ENCODE measurements at regions not wholly inside any gene's neighbourhood (a gene's known extent, or its start where the extent isn't known, plus 50 kb on each side); places are given as distances from the start of the nearest gene placed in this dataset.
"Not testable (repeated sequence)": the region's sequence is repeated elsewhere in the genome, so short reads cannot be mapped to it uniquely, and the experiment has no call there.

DNA sequence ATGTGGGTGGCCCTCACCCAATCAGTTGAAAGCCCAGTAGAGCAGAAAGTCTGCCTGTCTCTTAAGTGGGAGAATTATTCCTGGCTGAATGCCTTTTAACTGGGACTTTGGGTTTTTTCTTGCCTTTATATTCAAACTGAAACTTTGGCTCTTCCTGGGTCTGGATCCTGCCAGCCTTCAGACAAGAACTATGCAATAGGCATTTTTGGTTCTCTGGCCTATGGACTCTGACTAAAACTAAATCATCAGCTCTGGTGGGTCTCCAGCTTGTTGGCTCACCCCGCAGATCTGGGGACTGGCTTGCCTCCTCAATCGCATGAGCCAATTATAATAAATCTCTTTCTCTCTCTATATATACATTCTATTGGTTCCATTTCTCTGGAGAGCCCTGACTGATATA, 173.0 kb upstream of the IGF1 start:
- DNase-seq = no peak

DNA sequence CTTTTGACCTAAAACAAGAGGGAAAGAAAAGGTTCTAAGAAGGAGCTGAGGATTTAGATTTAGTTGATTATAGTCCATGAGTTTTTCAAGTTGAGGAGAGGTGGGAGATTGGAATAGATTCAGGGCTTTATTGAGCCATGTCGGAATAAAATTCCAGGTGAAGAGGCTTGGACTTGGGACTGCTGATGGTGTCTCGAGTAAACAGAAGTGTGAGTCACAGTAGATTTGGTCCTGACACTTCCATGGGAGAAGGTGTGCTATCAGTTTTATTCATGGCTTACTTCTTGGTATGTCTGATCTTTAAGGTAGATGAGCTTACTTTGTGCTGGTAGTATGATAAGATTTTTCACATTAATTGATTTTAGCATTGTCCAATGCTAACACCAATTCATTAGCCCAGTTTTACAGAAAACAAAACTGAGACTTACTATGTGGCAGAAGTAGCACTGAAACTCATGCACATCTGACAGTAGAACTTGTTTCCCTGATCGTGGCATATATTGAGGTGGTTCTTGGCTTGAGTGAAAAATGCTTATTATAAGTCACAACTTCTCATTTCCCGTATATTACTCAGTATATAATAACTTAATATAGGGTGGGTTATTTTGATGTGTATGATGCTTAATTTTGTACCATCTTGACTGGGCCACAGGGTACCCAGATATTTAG, 172.4 kb upstream of the IGF1 start:
- DNase-seq = no peak

DNA sequence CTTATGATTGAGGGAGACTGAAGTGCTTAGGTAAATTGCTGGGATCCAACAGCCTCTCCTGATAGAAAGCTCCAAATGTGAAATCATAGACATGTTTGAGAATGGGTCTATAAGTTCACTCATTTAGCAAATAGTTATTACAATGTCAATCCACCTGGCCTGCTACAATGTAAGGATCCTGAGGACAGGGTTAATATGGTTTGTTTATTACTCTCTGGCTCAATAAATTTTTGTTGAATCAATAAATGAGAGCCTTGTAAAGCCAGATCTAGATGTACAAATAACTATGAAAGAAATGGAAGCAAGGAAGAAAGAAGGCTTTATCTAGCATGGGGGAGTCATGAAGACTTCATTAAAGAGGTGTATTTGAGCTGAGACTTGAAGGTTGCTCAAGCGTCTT, 165.6 kb upstream of the IGF1 start:
- no peak for DNase-seq

DNA sequence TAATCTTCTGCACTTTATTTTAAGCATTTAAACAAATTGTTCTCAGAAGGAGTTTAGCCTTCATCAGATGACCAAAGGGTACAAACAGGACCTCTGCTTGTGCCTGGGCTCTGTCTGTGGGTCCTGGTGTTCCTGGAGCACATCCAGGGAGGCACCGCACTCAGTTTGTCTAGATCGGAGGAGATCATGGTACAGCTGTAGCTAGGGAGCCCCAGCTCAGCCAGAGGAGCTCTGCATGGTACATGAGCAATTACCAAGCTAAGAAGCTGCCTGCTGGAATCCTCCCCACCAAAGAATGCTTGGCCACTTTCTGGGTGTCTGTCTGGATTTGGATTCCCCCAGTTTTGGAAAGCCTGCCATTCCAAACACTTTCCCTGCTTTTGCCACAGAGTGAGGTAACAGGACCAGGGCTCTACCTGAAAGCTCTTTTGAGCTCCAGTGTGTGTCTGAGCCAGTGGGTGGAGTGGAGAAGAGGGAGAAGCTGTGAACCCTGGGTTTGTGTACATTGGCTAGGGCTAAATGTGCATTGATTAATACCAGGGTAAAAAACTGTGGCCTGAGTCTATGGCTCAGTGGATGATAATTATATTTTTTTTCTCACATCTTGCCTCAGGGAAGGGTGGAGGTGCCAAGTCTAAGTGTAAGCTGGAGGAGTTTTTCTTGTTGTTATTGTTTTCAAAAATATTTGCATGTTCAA, 163.7 kb upstream of the IGF1 start:
- no peak for DNase-seq

DNA sequence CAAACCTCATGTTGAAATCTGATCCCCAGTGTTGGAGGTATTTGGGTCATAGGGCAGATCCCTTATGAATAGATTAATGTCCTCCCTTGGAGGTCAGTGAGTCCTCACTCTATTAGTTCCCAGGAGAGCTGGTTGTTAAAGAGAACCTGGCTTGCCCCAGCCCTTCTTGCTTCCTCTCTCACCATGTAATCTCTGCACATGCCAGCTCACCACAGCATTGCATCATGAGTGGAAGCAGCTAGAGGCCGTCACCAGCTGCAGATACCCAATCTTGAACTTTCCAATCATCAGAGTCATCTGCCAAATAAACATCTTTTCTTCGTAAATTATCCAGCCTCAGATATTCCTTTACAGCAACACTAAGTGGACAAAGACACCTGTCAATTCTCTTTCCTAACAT, 161.8 kb upstream of the IGF1 start:
- no peak for DNase-seq

DNA sequence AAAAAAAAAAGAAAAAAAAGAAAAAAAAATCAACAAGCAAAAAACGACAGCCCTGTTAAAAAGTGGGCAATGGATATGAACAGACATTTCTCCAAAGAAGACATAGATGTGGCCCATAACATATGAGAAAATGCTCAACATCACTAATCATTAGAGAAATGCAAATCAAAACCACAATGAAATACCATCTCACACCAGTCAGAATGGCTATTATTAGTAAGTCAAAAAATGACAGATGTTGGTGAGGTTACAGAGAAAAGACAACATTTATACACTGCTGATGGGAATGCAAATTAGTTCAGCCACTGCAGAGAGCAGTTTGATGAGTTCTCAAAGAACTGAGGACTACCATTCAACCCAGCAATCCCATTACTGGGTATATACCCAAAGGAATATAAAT, 160.3 kb upstream of the IGF1 start:
- not testable (repeated sequence) for DNase-seq

DNA sequence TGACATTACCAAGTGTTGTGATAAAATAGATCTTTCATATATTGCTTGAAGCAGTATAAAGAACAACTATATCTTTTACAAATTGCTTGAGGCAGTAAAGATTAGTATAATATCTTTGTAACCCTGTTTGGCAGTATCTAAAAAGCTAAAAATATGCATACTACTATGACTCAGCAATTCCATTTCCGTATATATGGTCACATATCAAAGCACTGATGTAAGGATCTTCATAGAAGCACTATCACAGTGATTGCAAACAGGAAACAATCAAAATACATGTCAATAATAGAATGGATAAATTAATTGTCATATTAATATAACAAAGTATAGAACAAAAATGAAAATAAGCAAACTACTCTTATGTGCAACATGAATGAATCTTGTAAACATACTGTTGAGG, 158.4 kb upstream of the IGF1 start:
- DNase-seq = no peak

DNA sequence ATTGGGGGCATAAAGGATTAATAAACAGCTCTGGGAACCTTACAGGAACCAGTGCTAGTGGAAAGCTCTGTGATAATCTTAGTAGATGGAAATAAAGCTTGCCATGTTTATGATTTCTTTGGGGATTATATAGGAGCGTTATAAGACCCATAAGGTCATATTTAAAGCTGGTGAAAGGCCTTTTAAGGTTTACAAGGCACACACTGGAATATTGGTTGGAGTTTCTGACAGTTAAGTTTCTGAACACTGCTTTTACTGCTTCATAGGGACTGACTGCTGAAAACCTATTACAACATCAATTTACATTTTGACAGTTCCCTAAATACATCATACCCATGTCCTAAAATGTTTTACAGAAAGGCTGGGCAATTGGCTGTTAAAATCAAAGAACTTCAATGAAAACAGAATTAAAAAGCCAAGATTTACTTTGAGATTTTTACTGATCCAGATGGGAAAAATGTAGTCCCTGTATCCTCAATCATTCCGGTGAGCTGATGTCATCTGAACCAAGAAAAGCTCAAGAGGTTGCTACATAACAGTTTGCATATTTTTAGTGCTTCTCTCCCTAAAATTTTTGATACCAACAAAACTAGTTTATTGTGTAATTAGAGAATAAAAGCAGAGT, 153.7 kb upstream of the IGF1 start:
- no peak for DNase-seq

DNA sequence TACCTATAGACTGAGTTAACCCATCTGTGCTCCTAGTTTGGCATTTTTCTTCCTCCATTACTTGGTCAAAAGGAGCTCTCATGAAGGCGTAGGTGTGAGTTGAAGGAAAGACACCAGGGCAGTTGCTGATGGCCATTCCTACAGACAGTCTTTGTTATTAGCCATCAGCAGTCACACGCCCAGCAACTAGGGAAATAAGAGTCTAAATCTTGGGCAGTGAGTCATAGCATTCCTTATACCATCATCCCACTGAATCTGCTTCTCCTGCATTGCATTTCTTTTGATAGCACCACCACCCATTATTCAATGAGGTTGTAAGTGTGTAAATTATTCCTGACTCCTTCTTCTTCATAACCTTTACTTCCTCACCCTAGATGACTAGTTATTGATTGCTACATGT, 150.9 kb upstream of the IGF1 start:
- DNase-seq = no peak

DNA sequence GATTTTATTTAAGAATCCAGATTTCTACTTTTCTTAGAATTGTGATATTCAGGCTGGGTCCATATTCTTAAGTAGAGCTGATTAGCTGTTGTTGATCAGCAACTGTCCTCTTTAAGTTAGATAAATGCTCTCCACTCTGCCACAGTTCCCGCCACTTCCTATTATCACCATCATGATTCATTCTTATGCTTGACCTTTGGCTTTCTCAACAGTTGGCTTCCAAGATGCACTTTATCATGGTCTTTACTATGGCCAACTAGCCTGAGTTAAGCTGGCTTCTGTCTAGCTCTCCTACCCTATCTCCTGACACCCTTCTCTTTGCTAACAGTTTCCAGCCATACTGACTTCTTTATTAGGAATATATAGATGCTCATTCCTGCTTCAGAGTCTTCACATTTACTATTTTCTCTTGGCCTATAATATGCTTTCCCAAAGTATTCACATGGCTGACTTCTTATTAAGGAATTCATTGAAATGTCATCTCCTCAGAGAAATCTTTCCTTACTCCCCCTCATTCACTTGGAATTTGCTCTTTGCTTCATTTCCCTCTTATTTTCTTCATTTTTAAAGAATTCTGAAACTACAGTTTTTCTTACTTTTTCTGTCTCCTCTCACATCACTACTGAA, 149.0 kb upstream of the IGF1 start:
- DNase-seq = no peak

DNA sequence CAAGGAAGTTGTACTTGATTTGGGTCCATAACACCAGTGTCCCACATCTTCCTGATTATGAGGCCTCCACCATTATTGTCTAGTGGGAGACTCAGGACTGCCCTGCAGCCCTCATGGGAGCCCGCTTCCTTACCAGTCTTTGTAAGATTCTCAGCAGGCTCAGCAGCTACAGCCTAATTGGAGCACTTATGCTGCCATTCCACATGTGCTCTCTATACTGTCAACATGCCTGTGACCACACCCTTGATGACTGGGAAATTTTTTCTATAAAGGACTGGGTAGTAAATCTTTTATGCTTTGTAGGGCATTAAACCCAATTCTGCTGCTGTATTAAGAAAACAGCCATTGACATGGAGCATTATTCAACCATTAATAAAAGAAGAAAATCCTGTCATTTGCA, 145.5 kb upstream of the IGF1 start:
- DNase-seq = no peak

DNA sequence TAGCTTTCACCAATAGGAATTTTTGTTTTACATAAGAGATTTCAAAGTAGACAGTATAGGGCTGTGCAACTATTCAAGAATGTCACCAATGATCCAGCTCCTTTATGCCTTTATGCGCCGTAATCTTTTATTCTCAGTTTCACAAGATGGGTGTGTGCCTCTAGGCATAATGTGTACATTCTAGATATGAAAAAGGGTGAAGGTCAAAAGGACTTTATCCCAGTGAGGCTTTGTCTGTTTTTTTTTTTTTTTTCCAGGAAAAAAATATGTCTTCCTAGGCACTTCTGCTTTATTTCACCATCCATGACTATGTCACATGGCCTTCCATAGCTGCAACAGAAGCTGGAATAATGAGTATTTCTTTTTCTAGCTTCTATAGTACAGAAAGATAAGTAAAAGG, 142.3 kb upstream of the IGF1 start:
- DNase-seq = no peak

DNA sequence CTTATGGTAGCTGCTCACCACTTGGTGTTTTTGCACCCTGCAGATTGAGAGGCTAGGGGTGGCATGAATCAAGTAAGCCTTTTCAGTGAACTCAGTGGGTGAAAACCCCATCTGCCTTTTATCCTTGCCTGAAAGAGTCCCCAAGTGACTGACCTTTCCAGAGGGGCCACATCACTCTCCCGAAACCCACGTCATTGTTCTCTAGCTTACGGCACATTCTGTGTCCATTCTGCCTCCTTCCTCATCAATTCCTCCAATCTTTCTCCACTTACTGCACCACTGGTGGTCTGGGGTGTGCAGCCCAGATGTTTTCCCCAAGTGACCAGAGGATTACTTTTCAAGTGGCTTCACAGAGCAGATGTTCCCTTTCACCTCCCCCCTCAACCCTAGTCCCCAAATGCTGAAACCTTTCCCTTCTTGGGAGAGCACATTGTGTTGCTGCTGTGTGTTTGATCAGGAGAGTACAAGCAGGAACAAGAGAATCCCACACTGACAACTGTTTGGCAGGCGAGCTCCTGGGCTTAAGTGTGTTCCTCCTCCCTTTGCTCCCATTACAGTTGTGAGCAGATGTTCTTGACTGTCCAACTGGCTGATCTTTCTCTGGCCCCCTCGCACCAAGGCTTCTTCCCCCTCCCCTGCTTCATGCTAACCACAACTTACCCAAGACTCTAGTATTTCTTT, 138.0 kb upstream of the IGF1 start:
- no peak for DNase-seq

DNA sequence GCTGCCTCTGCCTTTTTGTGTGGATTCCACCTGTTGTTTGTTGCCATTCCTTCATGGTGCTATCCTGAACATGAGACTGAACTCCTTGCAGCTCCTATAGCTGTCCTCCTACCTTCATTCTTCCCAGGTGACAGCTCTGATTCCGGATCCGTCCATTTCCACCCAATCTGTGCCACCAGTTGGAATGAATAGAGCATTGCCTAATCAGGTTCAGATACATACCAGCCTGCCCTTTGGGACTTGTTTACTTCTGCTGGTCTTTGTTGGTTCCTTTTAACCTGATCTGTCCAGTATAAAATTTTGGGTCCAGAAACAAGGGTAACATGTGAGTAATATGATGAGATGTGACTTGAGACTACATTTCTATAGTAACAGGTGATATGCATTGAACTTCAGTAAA, 136.3 kb upstream of the IGF1 start:
- DNase-seq = no peak

DNA sequence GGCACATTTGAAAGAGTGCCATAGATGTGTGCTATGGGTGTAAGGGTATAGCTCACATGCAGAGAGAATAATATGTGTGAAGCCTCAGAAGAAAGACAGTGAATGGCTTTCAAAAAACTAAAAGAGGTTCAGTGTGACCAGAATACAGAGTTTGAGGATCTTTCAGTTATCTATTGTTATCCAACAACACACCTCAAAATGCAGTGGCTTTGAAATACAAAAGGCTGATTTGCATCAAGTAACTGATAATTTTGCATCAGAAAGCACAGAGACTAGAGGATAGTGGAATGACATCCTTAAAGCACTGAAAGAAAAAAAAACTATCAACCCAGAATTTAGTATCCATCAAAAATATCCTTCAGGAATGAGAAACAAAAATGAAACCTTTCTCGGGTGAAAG, 131.6 kb upstream of the IGF1 start:
- DNase-seq = no peak

DNA sequence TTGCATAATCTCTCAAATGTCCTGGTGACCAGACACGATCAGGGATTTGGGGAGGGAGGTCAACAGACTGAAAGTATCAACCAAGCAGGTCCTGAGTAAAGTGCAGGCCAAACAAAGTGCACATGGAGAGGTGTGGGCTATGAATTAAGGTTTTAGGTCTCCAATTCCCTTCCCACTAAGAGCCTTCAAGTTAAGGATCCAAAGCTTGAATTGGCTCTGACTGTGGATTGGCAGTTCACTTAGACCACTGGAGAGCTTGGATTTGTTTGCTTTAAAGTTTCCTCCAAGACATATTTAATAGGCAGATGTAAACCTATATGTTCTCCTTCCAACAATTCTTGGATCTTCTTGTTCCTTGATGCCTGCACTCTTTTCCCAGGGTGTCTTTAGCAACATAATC, 129.6 kb upstream of the IGF1 start:
- no peak for DNase-seq

DNA sequence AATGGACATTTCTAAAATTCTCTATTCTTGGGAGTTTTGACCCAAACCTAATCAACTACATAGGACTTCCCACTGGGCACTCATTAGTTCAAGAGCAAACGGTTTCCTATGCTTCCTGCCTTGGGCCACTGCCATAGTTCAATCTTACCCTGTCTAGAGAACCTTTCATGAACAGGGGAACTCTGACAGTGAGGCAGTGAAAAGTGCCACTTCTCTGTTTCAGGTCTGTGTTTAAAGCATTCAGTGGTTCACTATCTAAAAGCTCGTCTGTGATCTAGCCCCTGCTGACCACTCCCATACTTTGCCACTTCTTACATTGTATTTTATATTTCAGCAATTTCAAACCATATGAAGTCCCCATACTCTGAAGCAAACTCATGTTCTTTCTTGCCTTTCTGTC, 122.7 kb upstream of the IGF1 start:
- no peak for DNase-seq

DNA sequence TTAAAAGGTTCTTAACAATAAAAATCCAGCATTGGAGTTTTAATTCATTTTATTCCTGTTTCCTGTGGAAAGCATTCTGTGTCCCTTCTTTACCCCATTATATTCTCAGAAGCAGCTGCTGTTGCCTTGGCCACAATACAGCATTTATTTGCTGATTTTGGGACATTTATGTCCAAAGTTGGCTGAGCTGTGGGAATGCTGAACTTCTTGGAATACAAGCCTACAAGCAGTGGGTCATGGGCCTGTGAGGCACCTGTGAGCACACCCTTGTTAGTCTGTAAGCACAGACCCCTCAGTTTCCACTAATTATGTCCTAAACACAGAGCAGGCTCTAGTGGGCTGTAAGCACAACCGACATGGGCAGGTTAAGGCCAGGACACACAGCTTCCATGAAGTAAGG, 122.2 kb upstream of the IGF1 start:
- no peak for DNase-seq

DNA sequence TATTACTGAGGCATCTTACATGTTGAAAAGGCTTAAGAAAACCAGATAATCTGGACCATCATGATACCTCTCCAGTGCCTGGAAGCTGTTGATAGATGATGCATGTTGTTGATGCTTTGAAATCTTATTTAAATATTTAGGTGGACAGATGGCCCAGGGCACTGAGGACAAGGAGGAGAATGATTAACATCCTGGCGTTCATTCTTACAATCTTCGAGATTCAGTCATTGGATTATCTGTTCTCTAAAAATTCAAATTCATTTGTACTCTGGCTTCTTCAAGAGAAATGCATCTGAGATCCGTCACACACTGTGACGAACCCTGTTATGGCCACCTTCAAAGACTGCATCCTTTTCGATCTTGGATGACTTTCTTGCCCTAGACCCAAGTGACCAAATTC, 121.3 kb upstream of the IGF1 start:
- DNase-seq = no peak

DNA sequence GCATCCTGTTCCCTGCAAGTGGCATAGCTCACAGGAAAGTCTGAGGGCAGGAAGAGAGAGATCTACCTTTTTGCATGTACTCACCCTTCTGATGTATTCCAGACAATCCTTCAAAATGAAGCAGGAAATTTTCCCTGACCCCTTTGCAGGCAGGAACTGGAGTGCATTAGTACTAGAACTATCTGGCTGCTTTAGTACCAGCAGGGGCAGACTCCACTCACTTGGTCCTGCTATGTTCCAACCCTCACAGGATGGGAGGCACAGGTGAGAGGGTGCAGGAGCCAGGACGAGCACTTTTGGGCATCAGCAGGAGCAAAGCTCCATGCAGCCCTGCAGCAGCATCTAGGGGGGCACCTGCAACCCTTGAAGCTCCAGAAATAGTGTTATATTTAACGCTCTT, 116.3 kb upstream of the IGF1 start:
- no peak for DNase-seq

DNA sequence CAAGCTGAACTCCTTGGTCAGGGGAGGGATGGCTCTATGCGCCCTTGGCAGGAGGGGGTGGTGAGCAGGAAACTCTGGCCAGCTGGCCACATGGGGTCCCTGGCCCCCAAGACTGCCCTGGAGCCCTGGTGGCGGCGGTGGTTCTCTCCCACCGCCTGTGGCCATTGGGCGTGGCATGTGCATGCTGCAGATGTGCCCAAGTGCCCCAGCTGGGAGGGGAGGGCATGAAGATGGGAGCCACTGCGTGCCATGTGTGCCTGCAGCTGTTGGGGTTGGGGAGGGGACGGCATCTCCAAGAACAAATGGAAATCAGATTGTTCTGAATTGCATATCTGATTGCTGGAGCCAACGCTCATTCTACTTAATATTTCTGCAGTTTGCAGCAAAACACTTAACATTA, 115.7 kb upstream of the IGF1 start:
- no peak for DNase-seq

DNA sequence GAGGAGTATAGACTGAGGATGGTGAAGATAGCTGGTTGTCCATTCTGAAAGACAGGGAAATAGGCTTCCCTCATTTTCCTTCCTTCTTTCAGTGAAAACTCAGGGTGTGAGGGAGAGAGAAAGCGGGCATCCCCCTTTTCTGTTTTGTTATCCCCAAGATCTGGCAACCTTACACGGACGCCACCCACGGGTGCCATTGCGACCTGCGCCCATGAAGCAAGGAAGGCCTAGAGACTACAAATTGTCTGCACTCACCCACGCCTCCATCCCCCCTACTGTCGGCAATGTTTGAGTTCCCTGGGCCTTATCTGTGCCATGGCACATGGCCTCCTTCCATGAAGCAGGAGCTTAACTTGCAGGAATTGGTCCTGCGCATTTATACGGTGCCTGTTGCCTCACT, 115.0 kb upstream of the IGF1 start:
- DNase-seq = no peak

DNA sequence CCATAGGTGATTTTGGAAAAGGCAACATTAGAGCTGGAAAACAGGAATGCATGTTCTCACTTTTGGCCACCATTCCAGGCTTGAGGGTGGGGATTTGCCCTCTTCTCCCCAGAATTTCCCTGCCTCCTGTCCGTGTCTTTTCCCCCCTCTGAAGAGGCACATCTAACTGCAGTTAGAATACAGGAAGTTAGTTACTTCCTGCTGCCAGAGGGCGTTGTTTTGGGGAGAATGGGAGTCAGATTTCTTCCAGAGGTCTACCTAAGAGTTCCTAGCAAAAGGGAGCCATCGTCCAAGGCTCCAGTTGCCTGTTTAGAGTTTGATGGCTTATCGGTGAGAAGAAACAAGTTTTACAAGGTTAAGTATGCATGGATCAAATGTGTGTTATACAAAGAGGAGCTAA, 112.8 kb upstream of the IGF1 start:
- no peak for DNase-seq

DNA sequence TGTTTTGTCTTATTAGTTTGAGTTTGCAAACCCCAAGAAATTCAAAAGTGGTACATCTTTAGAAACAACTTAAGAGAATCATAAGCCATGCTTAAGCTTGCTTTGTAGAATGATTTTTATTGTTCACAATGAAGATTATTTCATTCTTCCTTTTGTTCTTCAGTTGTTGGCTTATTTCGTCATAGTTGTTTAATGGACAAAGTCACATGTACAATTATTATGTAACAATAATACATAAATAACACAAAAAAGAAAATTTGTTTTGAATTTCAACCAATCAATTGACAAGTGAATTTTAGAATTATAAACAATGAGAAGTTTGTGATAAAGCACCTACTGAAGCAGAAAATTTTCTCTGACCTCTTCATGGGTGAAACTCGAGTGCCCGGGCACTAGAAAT, 111.8 kb upstream of the IGF1 start:
- no peak for DNase-seq
